H9 (cell line): ENCODE measurements at regions not wholly inside any gene's neighbourhood (a gene's known extent, or its start where the extent isn't known, plus 50 kb on each side); places are given as distances from the start of the nearest gene placed in this dataset.

ENCODE experiments used
- DNase-seq: peaks from one replicate; pipeline ENCODE4 v3.0.0-alpha.2; 2017
- H2AFZ ChIP-seq: one replicate; pipeline ENCODE4 v1.6.1; 2013; ENCODE audit warnings: mild to moderate bottlenecking, low read length, control low read depth, moderate library complexity
- H2AK5ac ChIP-seq: 2 replicates; pipeline ENCODE4 v1.6.1; 2013; ENCODE audit warnings: low read length, control low read depth, mixed read lengths; ENCODE audit not compliant: insufficient read length
- H2BK120ac ChIP-seq: one replicate; pipeline ENCODE4 v1.6.1; 2013; ENCODE audit warnings: low read depth, mild to moderate bottlenecking, low read length, control low read depth, inconsistent platforms; ENCODE audit not compliant: poor library complexity, severe bottlenecking
- H2BK12ac ChIP-seq: 2 replicates; pipeline ENCODE4 v1.6.1; 2013; ENCODE audit warnings: low read length, control low read depth, mixed read lengths, low read depth; ENCODE audit not compliant: insufficient read length
- H2BK15ac ChIP-seq: 2 replicates; pipeline ENCODE4 v1.6.1; 2013; ENCODE audit warnings: low read depth, low read length, control low read depth
- H2BK20ac ChIP-seq: one replicate; pipeline ENCODE4 v1.6.1; 2013; ENCODE audit warnings: low read depth, mild to moderate bottlenecking, low read length, control low read depth, inconsistent platforms; ENCODE audit not compliant: poor library complexity, severe bottlenecking
- H2BK5ac ChIP-seq: 2 replicates; pipeline ENCODE4 v1.6.1; 2013; ENCODE audit warnings: low read length, control low read depth, mixed read lengths; ENCODE audit not compliant: insufficient read length
- H3K14ac ChIP-seq: 2 replicates; pipeline ENCODE4 v1.6.1; 2013; ENCODE audit warnings: low read length, control low read depth; ENCODE audit not compliant: insufficient read depth
- H3K18ac ChIP-seq: 2 replicates; pipeline ENCODE4 v1.6.1; 2013; ENCODE audit warnings: low read depth, mild to moderate bottlenecking, mixed read lengths, low read length, control low read depth; ENCODE audit not compliant: insufficient read length
- H3K23ac ChIP-seq: 2 replicates; pipeline ENCODE4 v1.6.1; 2013; ENCODE audit warnings: low read length, control low read depth, mixed read lengths, low read depth; ENCODE audit not compliant: insufficient read length
- H3K23me2 ChIP-seq: 2 replicates; pipeline ENCODE4 v1.6.1; 2013; ENCODE audit warnings: low read depth, mild to moderate bottlenecking, mixed read lengths, low read length, control low read depth; ENCODE audit not compliant: insufficient read length, poor library complexity, severe bottlenecking
- H3K27ac ChIP-seq: 2 replicates; pipeline ENCODE4 v1.5.1; 2013; ENCODE audit warnings: low read length, control low read depth, mixed read lengths, low read depth; ENCODE audit not compliant: insufficient read length
- H3K27me3 ChIP-seq: 2 replicates; pipeline ENCODE4 v1.6.1; 2013; ENCODE audit warnings: low read length, control low read depth, inconsistent platforms; ENCODE audit not compliant: insufficient read depth
- H3K4ac ChIP-seq: 2 replicates; pipeline ENCODE4 v1.6.1; 2013; ENCODE audit warnings: low read depth, mild to moderate bottlenecking, control low read depth, inconsistent platforms, low read length, moderate library complexity
- H3K4me1 ChIP-seq: 2 replicates; pipeline ENCODE4 v1.6.1; 2013; ENCODE audit warnings: low read length, control low read depth, inconsistent platforms; ENCODE audit not compliant: insufficient read depth
- H3K4me2 ChIP-seq: 2 replicates; pipeline ENCODE4 v1.6.1; 2013; ENCODE audit warnings: low read length, control low read depth, mixed read lengths; ENCODE audit not compliant: insufficient read length, insufficient read depth
- H3K56ac ChIP-seq: 2 replicates; pipeline ENCODE4 v1.6.1; 2013; ENCODE audit warnings: low read depth, mild to moderate bottlenecking, mixed read lengths, low read length, control low read depth; ENCODE audit not compliant: insufficient read length
- H3K79me1 ChIP-seq: 2 replicates; pipeline ENCODE4 v1.6.1; 2013; ENCODE audit warnings: low read depth, mild to moderate bottlenecking, moderate library complexity, low read length, control low read depth, inconsistent platforms; ENCODE audit not compliant: insufficient read depth, poor library complexity, severe bottlenecking
- H3K79me2 ChIP-seq: 2 replicates; pipeline ENCODE4 v1.6.1; 2013; ENCODE audit warnings: low read length, control low read depth, inconsistent platforms; ENCODE audit not compliant: insufficient read depth
- H3K9ac ChIP-seq: 2 replicates; pipeline ENCODE4 v1.6.1; 2013; ENCODE audit warnings: low read length, control low read depth, mixed read lengths; ENCODE audit not compliant: insufficient read length; ENCODE audit errors: extremely low read depth
- H3K9me3 ChIP-seq: one replicate; pipeline ENCODE4 v1.6.1; 2013; ENCODE audit warnings: low read depth, low read length, inconsistent platforms; ENCODE audit not compliant: control insufficient read depth
- H3T11ph ChIP-seq: one replicate; pipeline ENCODE4 v1.6.1; 2013; ENCODE audit warnings: mild to moderate bottlenecking, low read length, control low read depth, inconsistent platforms
- H4K20me1 ChIP-seq: one replicate; pipeline ENCODE4 v1.6.1; 2013; ENCODE audit not compliant: control insufficient read depth, insufficient read length, insufficient read depth
- H4K5ac ChIP-seq: 2 replicates; pipeline ENCODE4 v1.6.1; 2013; ENCODE audit warnings: low read depth, mild to moderate bottlenecking, mixed read lengths, low read length, control low read depth; ENCODE audit not compliant: insufficient read length
- H4K8ac ChIP-seq: replicated peaks from 2 replicates; pipeline ENCODE4 v1.6.1; 2013; ENCODE audit warnings: low read length, control low read depth, mixed read lengths, low read depth; ENCODE audit not compliant: insufficient read length
- H4K91ac ChIP-seq: 2 replicates; pipeline ENCODE4 v1.6.1; 2013; ENCODE audit warnings: low read depth, mild to moderate bottlenecking, moderate library complexity, mixed read lengths, low read length, control low read depth; ENCODE audit not compliant: insufficient read length
- H3K27ac Mint-ChIP-seq, 3 experiments: 2 replicates in 2 of 3; 3 replicates in 1 of 3; pipeline ENCODE4 v1.8.0; 2020 to 2021; ENCODE audit warnings: mixed read lengths in 3 of 3, mild to moderate bottlenecking in 1 of 3, moderate library complexity in 1 of 3
- H3K27me3 Mint-ChIP-seq: 2 replicates; pipeline ENCODE4 v1.8.0; 2021; ENCODE audit warnings: low read depth, mild to moderate bottlenecking, moderate library complexity, mixed read lengths
- H3K36me3 Mint-ChIP-seq, 3 experiments: 2 replicates in 2 of 3; 3 replicates in 1 of 3; pipeline ENCODE4 v1.8.0; 2020 to 2021; ENCODE audit warnings: low read depth in 3 of 3, mixed read lengths in 3 of 3; ENCODE audit not compliant: insufficient read depth in 1 of 3
- H3K4me1 Mint-ChIP-seq, 2 experiments: 2 replicates each; pipeline ENCODE4 v1.8.0; 2020; ENCODE audit warnings: mixed read lengths in 2 of 2
- H3K4me3 Mint-ChIP-seq, 2 experiments: 2 replicates in 1 of 2; 3 replicates in 1 of 2; pipeline ENCODE4 v1.8.0; 2020 to 2021; ENCODE audit warnings: mild to moderate bottlenecking in 2 of 2, mixed read lengths in 2 of 2, moderate library complexity in 1 of 2
- H3K9me3 Mint-ChIP-seq, 2 experiments: 2 replicates in 1 of 2; 3 replicates in 1 of 2; pipeline ENCODE4 v1.8.0; 2020; ENCODE audit warnings: mild to moderate bottlenecking in 2 of 2, mixed read lengths in 2 of 2, moderate library complexity in 1 of 2
- CTCF ChIP-seq: fragments of 200-600 bp; sonication (generic); conservative IDR thresholded peaks from 3 replicates; pipeline ENCODE4 v1.8.0; 2021; ENCODE audit warnings: antibody characterized with exemption, mild to moderate bottlenecking
- WGBS: extraction: QIAGEN DNeasy Blood & Tissue Kit; methylation state at CpG from one replicate; pipeline ENCODE4 v1.1.7; 2013; ENCODE audit warnings: missing lambda C conversion rate, low lambda C conversion rate, mixed read lengths; ENCODE audit not compliant: insufficient read length; ENCODE audit errors: extremely low coverage; 5-methylcytosine and 5-hydroxymethylcytosine counted together

GRCh38 chr2:126846241-126846640, 52.4 kb upstream of the TEX51 start:
- Mint-ChIP-seq H3K4me3 (no peak overlapping the region), H3K9me3 (no peaks in the 10 kb centered on the region), H3K36me3 (no peaks in the 10 kb centered on the region), H3K4me1 (no peaks in the 10 kb centered on the region), H3K27me3 (peaks cover 10% of the 10 kb centered on the region), H3K27ac (no peak overlapping the region)
- no peak overlapping the region for H4K8ac ChIP-seq
- H3K23me2 ChIP-seq = no peaks in the 10 kb centered on the region
- no peak overlapping the region for H2AFZ ChIP-seq
- H2BK120ac ChIP-seq = no peak overlapping the region
- H3K18ac ChIP-seq = no peak overlapping the region
- no peaks in the 10 kb centered on the region for H3K27me3 ChIP-seq
- no peak overlapping the region for H3K27ac ChIP-seq
- H4K5ac ChIP-seq = no peak overlapping the region
- H2AK5ac ChIP-seq = no peak overlapping the region
- H2BK15ac ChIP-seq = no peak overlapping the region
- no CpG with 5 or more reads among the region's 4 CpGs for whole genome bisulfite sequencing
- H3K56ac ChIP-seq = no peak overlapping the region
- H4K20me1 ChIP-seq = no peaks in the 10 kb centered on the region
- H2BK12ac ChIP-seq = no peak overlapping the region
- DNase-seq = no peak
- H3K79me2 ChIP-seq = no peaks in the 10 kb centered on the region
- H3K4ac ChIP-seq = no peak overlapping the region
- H3K4me2 ChIP-seq = no peak overlapping the region
- H4K91ac ChIP-seq = no peak overlapping the region
- no peak overlapping the region for H3K23ac ChIP-seq
- H3K9ac ChIP-seq = no peak overlapping the region
- H3T11ph ChIP-seq = no peak overlapping the region
- no peak overlapping the region for H2BK5ac ChIP-seq
- no peak for TF ChIP-seq CTCF
- H2BK20ac ChIP-seq = no peak overlapping the region
- no peaks in the 10 kb centered on the region for H3K4me1 ChIP-seq
- H3K79me1 ChIP-seq = no peaks in the 10 kb centered on the region
- H3K14ac ChIP-seq = no peak overlapping the region
- no peaks in the 10 kb centered on the region for H3K9me3 ChIP-seq
